IPS-15b (cell line): ENCODE measurements at regions not wholly inside any gene's neighbourhood (a gene's known extent, or its start where the extent isn't known, plus 50 kb on each side); places are given as distances from the start of the nearest gene placed in this dataset.

Source experiments
- H3K27me3 ChIP-seq: one replicate; pipeline ENCODE4 v1.6.1; 2013; ENCODE audit warnings: low read length; ENCODE audit not compliant: control insufficient read depth, insufficient read depth
- H3K36me3 ChIP-seq: one replicate; pipeline ENCODE4 v1.6.1; 2013; ENCODE audit warnings: low read length; ENCODE audit not compliant: control insufficient read depth, insufficient read depth
- H3K4me1 ChIP-seq: one replicate; pipeline ENCODE4 v1.6.1; 2013; ENCODE audit warnings: mild to moderate bottlenecking, low read length; ENCODE audit not compliant: control insufficient read depth, insufficient read depth
- H3K4me3 ChIP-seq: one replicate; pipeline ENCODE4 v1.5.1; 2013; ENCODE audit warnings: low read depth, low read length
- H3K9ac ChIP-seq: one replicate; pipeline ENCODE4 v1.6.1; 2013; ENCODE audit warnings: low read depth, mild to moderate bottlenecking, low read length
- H3K9me3 ChIP-seq: one replicate; pipeline ENCODE4 v1.6.1; 2013; ENCODE audit warnings: mild to moderate bottlenecking, low read length; ENCODE audit not compliant: control insufficient read depth, insufficient read depth

GRCh38 chr13:64553411-64554129 lies 2676.6 kb downstream of the PCDH9 start:
- H3K4me1 ChIP-seq = no peaks in the 10 kb centered on the region

GRCh38 chr13:64551755-64552154 lies 2678.4 kb downstream of the PCDH9 start:
- Histone ChIP-seq H3K4me3 (no peak overlapping the region), H3K36me3 (no peaks in the 10 kb centered on the region)

More at GRCh38 chr13:64553411-64554129, 2676.6 kb downstream of the PCDH9 start:
- H3K9me3 ChIP-seq = no peaks in the 10 kb centered on the region
- no peaks in the 10 kb centered on the region for H3K27me3 ChIP-seq
- H3K9ac ChIP-seq = no peak overlapping the region
- H3K36me3 ChIP-seq = no peaks in the 10 kb centered on the region
- H3K4me3 ChIP-seq = no peak overlapping the region

GRCh38 chr13:64546371-64546770 lies 2683.8 kb downstream of the PCDH9 start:
- no peaks in the 10 kb centered on the region for H3K36me3 ChIP-seq
- H3K27me3 ChIP-seq = no peaks in the 10 kb centered on the region
- H3K4me3 ChIP-seq = no peak overlapping the region
- H3K4me1 ChIP-seq = no peaks in the 10 kb centered on the region
- no peak overlapping the region for H3K9ac ChIP-seq
- no peaks in the 10 kb centered on the region for H3K9me3 ChIP-seq

More at GRCh38 chr13:64551755-64552154, 2678.4 kb downstream of the PCDH9 start:
- Histone ChIP-seq H3K9ac (no peak overlapping the region), H3K4me1 (no peaks in the 10 kb centered on the region), H3K27me3 (no peaks in the 10 kb centered on the region), H3K9me3 (no peaks in the 10 kb centered on the region)

GRCh38 chr13:64540976-64541375 lies 2689.2 kb downstream of the PCDH9 start:
- Histone ChIP-seq H3K4me1 (no peaks in the 10 kb centered on the region), H3K9ac (no peak overlapping the region), H3K27me3 (no peaks in the 10 kb centered on the region), H3K36me3 (no peaks in the 10 kb centered on the region), H3K9me3 (no peaks in the 10 kb centered on the region), H3K4me3 (no peak overlapping the region)

- H3K27me3 ChIP-seq = no peaks in the 10 kb centered on the region
- H3K9ac ChIP-seq = no peak overlapping the region
- H3K36me3 ChIP-seq = no peaks in the 10 kb centered on the region
- no peak overlapping the region for H3K4me3 ChIP-seq
- no peaks in the 10 kb centered on the region for H3K9me3 ChIP-seq
- no peaks in the 10 kb centered on the region for H3K4me1 ChIP-seq
These were observed 2689.7 kb downstream of the PCDH9 start for GRCh38 chr13:64540468-64540867.

- Histone ChIP-seq H3K9ac (no peak overlapping the region), H3K27me3 (no peaks in the 10 kb centered on the region), H3K4me3 (no peak overlapping the region), H3K9me3 (no peaks in the 10 kb centered on the region), H3K4me1 (peaks cover 4% of the 10 kb centered on the region), H3K36me3 (no peaks in the 10 kb centered on the region)
These were observed 2691.4 kb downstream of the PCDH9 start for GRCh38 chr13:64538711-64539110.

- H3K9ac ChIP-seq = no peak overlapping the region
- H3K4me1 ChIP-seq = peaks cover 14% of the 10 kb centered on the region
- H3K4me3 ChIP-seq = no peak overlapping the region
- H3K9me3 ChIP-seq = no peaks in the 10 kb centered on the region
- H3K36me3 ChIP-seq = no peaks in the 10 kb centered on the region
- no peaks in the 10 kb centered on the region for H3K27me3 ChIP-seq
These were observed 2695.8 kb downstream of the PCDH9 start for GRCh38 chr13:64534302-64534701.

- Histone ChIP-seq H3K27me3 (no peaks in the 10 kb centered on the region), H3K4me1 (peaks cover 21% of the 10 kb centered on the region), H3K9me3 (no peaks in the 10 kb centered on the region), H3K36me3 (no peaks in the 10 kb centered on the region), H3K4me3 (no peak overlapping the region), H3K9ac (no peak overlapping the region)
These were observed 2698.7 kb downstream of the PCDH9 start for GRCh38 chr13:64531400-64531799.

- no peak overlapping the region for H3K9ac ChIP-seq
- no peaks in the 10 kb centered on the region for H3K9me3 ChIP-seq
- H3K4me3 ChIP-seq = no peak overlapping the region
- no peaks in the 10 kb centered on the region for H3K27me3 ChIP-seq
- no peaks in the 10 kb centered on the region for H3K36me3 ChIP-seq
- H3K4me1 ChIP-seq = peaks cover 21% of the 10 kb centered on the region
These were observed 2700.2 kb downstream of the PCDH9 start for GRCh38 chr13:64529874-64530485.

- Histone ChIP-seq H3K36me3 (no peaks in the 10 kb centered on the region), H3K27me3 (no peaks in the 10 kb centered on the region), H3K9me3 (no peaks in the 10 kb centered on the region), H3K9ac (no peak overlapping the region), H3K4me1 (peaks cover 18% of the 10 kb centered on the region), H3K4me3 (no peak overlapping the region)
These were observed 2701.3 kb downstream of the PCDH9 start for GRCh38 chr13:64528838-64529237.

- no peak overlapping the region for H3K9ac ChIP-seq
- H3K36me3 ChIP-seq = no peaks in the 10 kb centered on the region
- no peak overlapping the region for H3K4me3 ChIP-seq
- H3K4me1 ChIP-seq = peaks cover 14% of the 10 kb centered on the region
- H3K27me3 ChIP-seq = no peaks in the 10 kb centered on the region
- peaks cover 2% of the 10 kb centered on the region for H3K9me3 ChIP-seq
These were observed 2702.6 kb downstream of the PCDH9 start for GRCh38 chr13:64527561-64527960.

- Histone ChIP-seq H3K4me1 (peaks cover 14% of the 10 kb centered on the region), H3K27me3 (no peaks in the 10 kb centered on the region), H3K4me3 (no peak overlapping the region), H3K9ac (no peak overlapping the region), H3K9me3 (peaks cover 2% of the 10 kb centered on the region), H3K36me3 (no peaks in the 10 kb centered on the region)
These were observed 2704.4 kb downstream of the PCDH9 start for GRCh38 chr13:64525687-64526086.
